ENCODE measurements at regions not wholly inside any gene's neighbourhood (a gene's known extent, or its start where the extent isn't known, plus 50 kb on each side); places are given as distances from the start of the nearest gene placed in this dataset.
A peak's percentile ranks its signal among the peaks of the same experiment; 100 is the strongest.

GRCh38 chr11:45347348-45348082 is 61.4 kb upstream of the SYT13 start:
- Histone ChIP-seq H3K9me2 (replicated peaks; ENCODE audit: low read depth, low read length) (no peaks in the 10 kb centered on the region), H3K27me3 (ENCODE audit: insufficient read depth, low read length, poor library complexity, severe bottlenecking) (no peaks in the 10 kb centered on the region), H3K9ac (ENCODE audit: low read depth, low read length, poor library complexity, severe bottlenecking) (no peak overlapping the region), H3K4me1 (ENCODE audit: insufficient read depth, low read length, poor library complexity, severe bottlenecking) (peaks cover 12% of the 10 kb centered on the region), H3F3A (ENCODE audit: low read depth) (no peaks in the 10 kb centered on the region), H4K20me1 (ENCODE audit: insufficient read depth, low read length, poor library complexity, severe bottlenecking) (no peaks in the 10 kb centered on the region), H3K4me2 (ENCODE audit: low read depth, low read length, poor library complexity, severe bottlenecking) (peak overlapping the region; percentile 25), H3K36me3 (ENCODE audit: insufficient read depth, low read length) (no peaks in the 10 kb centered on the region), H3K9me3 (ENCODE audit: insufficient read depth, low read depth, low read length) (no peaks in the 10 kb centered on the region), H3K79me2 (ENCODE audit: insufficient read depth, low read length) (no peaks in the 10 kb centered on the region), H2AFZ (ENCODE audit: low read length) (peak overlapping the region; percentile 8; the same call in 1 of the 2 replicates), H3K4me3 (ENCODE audit: low read length, poor library complexity, severe bottlenecking) (no peak overlapping the region)
- TF ChIP-seq EZH2phosphoT487 (IDR thresholded peaks at IDR 0.05; ENCODE audit: borderline replicate concordance) (no peak), CTCF (conservative IDR thresholded peaks at IDR 0.05; ENCODE audit: low read length) (no peak)

- no peak overlapping the region for H3K4me2 ChIP-seq (ENCODE audit: low read depth, low read length, poor library complexity, severe bottlenecking)
- no peak overlapping the region for H2AFZ ChIP-seq (ENCODE audit: low read length)
- H3K27me3 ChIP-seq (ENCODE audit: insufficient read depth, low read length, poor library complexity, severe bottlenecking) = no peaks in the 10 kb centered on the region
- H3F3A ChIP-seq (ENCODE audit: low read depth) = no peaks in the 10 kb centered on the region
- no peaks in the 10 kb centered on the region for H3K9me2 ChIP-seq (replicated peaks; ENCODE audit: low read depth, low read length)
- H3K4me3 ChIP-seq (ENCODE audit: low read length, poor library complexity, severe bottlenecking) = no peak overlapping the region
- H3K9ac ChIP-seq (ENCODE audit: low read depth, low read length, poor library complexity, severe bottlenecking) = no peak overlapping the region
- H3K4me1 ChIP-seq (ENCODE audit: insufficient read depth, low read length, poor library complexity, severe bottlenecking) = peaks cover 12% of the 10 kb centered on the region
- TF ChIP-seq EZH2phosphoT487 (IDR thresholded peaks at IDR 0.05; ENCODE audit: borderline replicate concordance) = no peak
- no peak for TF ChIP-seq CTCF (conservative IDR thresholded peaks at IDR 0.05; ENCODE audit: low read length)
- H3K79me2 ChIP-seq (ENCODE audit: insufficient read depth, low read length) = no peaks in the 10 kb centered on the region
- no peaks in the 10 kb centered on the region for H3K9me3 ChIP-seq (ENCODE audit: insufficient read depth, low read depth, low read length)
- no peaks in the 10 kb centered on the region for H3K36me3 ChIP-seq (ENCODE audit: insufficient read depth, low read length)
- H4K20me1 ChIP-seq (ENCODE audit: insufficient read depth, low read length, poor library complexity, severe bottlenecking) = no peaks in the 10 kb centered on the region
Measured at GRCh38 chr11:45345491-45345890, 59.4 kb upstream of the SYT13 start.

- no peak for TF ChIP-seq CTCF (conservative IDR thresholded peaks at IDR 0.05; ENCODE audit: low read length)
- no peak for TF ChIP-seq EZH2phosphoT487 (IDR thresholded peaks at IDR 0.05; ENCODE audit: borderline replicate concordance)
- Histone ChIP-seq H3K4me3 (ENCODE audit: low read length, poor library complexity, severe bottlenecking) (no peak overlapping the region), H3K4me2 (ENCODE audit: low read depth, low read length, poor library complexity, severe bottlenecking) (no peak overlapping the region), H4K20me1 (ENCODE audit: insufficient read depth, low read length, poor library complexity, severe bottlenecking) (no peaks in the 10 kb centered on the region), H3K4me1 (ENCODE audit: insufficient read depth, low read length, poor library complexity, severe bottlenecking) (peaks cover 15% of the 10 kb centered on the region), H3K27me3 (ENCODE audit: insufficient read depth, low read length, poor library complexity, severe bottlenecking) (no peaks in the 10 kb centered on the region), H3K9ac (ENCODE audit: low read depth, low read length, poor library complexity, severe bottlenecking) (no peak overlapping the region), H3F3A (ENCODE audit: low read depth) (no peaks in the 10 kb centered on the region), H3K9me3 (ENCODE audit: insufficient read depth, low read depth, low read length) (no peaks in the 10 kb centered on the region), H2AFZ (ENCODE audit: low read length) (no peak overlapping the region), H3K36me3 (ENCODE audit: insufficient read depth, low read length) (no peaks in the 10 kb centered on the region), H3K79me2 (ENCODE audit: insufficient read depth, low read length) (no peaks in the 10 kb centered on the region), H3K9me2 (replicated peaks; ENCODE audit: low read depth, low read length) (no peaks in the 10 kb centered on the region)
Measured at GRCh38 chr11:45344028-45344427, 57.9 kb upstream of the SYT13 start.

All from Loucy (cell line).